Hepatocyte (in vitro differentiated cells): ENCODE measurements at regions not wholly inside any gene's neighbourhood (a gene's known extent, or its start where the extent isn't known, plus 50 kb on each side); places are given as distances from the start of the nearest gene placed in this dataset.

ENCODE experiments used
- DNase-seq: peaks from one replicate; pipeline ENCODE4 v3.0.0-alpha.2; 2016; ENCODE audit warnings: low spot score
- H2AFZ ChIP-seq: fragments of 200-600 bp; sonication (generic); 2 replicates; pipeline ENCODE4 v1.6.0; 2016; ENCODE audit warnings: antibody characterized with exemption, mild to moderate bottlenecking
- H3K27ac ChIP-seq: fragments of 200-600 bp; sonication (generic); 2 replicates; pipeline ENCODE4 v1.5.1; 2016; ENCODE audit warnings: mild to moderate bottlenecking
- H3K27me3 ChIP-seq: fragments of 200-600 bp; sonication (generic); 2 replicates; pipeline ENCODE4 v1.6.1; 2016
- H3K36me3 ChIP-seq: fragments of 200-600 bp; sonication (generic); replicated peaks from 2 replicates; pipeline ENCODE4 v1.5.1; 2016; ENCODE audit warnings: low read depth; ENCODE audit not compliant: insufficient read depth
- H3K4me1 ChIP-seq: fragments of 200-600 bp; sonication (generic); 2 replicates; pipeline ENCODE4 v1.5.1; 2016; ENCODE audit warnings: mild to moderate bottlenecking, moderate library complexity; ENCODE audit not compliant: insufficient read depth
- H3K4me2 ChIP-seq: fragments of 200-600 bp; sonication (generic); 2 replicates; pipeline ENCODE4 v1.6.0; 2016
- H3K4me3 ChIP-seq: fragments of 200-600 bp; sonication (generic); 2 replicates; pipeline ENCODE4 v1.5.1; 2016; ENCODE audit warnings: mild to moderate bottlenecking
- H3K79me2 ChIP-seq: fragments of 200-600 bp; sonication (generic); 2 replicates; pipeline ENCODE4 v1.6.0; 2017; ENCODE audit warnings: mild to moderate bottlenecking
- H3K9me2 ChIP-seq: fragments of 200-600 bp; sonication (generic); replicated peaks from 2 replicates; pipeline ENCODE4 v1.6.0; 2017; ENCODE audit warnings: mild to moderate bottlenecking; ENCODE audit not compliant: insufficient read depth
- H3K9me3 ChIP-seq: fragments of 200-600 bp; sonication (generic); 2 replicates; pipeline ENCODE4 v1.5.1; 2016; ENCODE audit warnings: low read depth, mild to moderate bottlenecking
- H4K20me1 ChIP-seq: fragments of 200-600 bp; sonication (generic); 2 replicates; pipeline ENCODE4 v1.6.0; 2016; ENCODE audit warnings: mild to moderate bottlenecking; ENCODE audit not compliant: insufficient read depth, poor library complexity, severe bottlenecking
- EZH2 ChIP-seq: fragments of 200-600 bp; sonication (generic); IDR thresholded peaks from 2 replicates; pipeline ENCODE4 v1.6.1; 2016; ENCODE audit warnings: antibody characterized with exemption, mild to moderate bottlenecking, borderline replicate concordance
- EZH2phosphoT487 ChIP-seq: fragments of 200-600 bp; sonication (generic); IDR thresholded peaks from one replicate; pipeline ENCODE4 v1.6.1; 2018; ENCODE audit warnings: antibody characterized with exemption, mild to moderate bottlenecking, low read depth, moderate library complexity; ENCODE audit not compliant: unreplicated experiment, severe bottlenecking
- WGBS: methylation state at CpG from one replicate; pipeline ENCODE4 v1.1.6; 2016; ENCODE audit warnings: low lambda C conversion rate; ENCODE audit errors: missing lambda C conversion rate; 5-methylcytosine and 5-hydroxymethylcytosine counted together
- TF ChIP-seq, protein P1 (sequence below): fragments of 200-600 bp; sonication (generic); IDR thresholded peaks from 2 replicates; pipeline ENCODE4 v1.5.1; 2016; ENCODE audit warnings: antibody characterized with exemption, mild to moderate bottlenecking; ENCODE audit not compliant: poor library complexity

DNA sequence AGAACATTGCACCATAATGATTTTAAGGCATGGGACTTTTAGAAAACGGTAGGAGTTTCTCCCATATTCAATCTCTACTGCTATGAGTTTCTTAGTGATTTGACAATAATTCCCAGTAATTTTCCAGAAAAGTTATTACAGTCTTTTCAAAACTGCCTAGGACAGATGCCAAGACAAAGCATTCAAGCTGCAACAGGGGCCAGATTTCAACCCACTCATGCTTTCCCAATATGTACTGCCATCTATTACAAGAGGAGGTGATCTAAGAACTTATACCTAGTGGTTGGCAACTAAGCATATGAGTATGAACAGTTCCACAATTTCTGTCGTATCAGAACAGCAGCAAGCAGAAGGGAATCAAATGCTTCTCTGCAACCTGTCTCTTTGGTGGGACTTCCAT, 95.1 kb upstream of the TMED7 start:
- Histone ChIP-seq H4K20me1 (no peaks in the 10 kb centered on the region), H3K9me2 (no peaks in the 10 kb centered on the region), H3K27ac (no peak overlapping the region), H3K79me2 (no peaks in the 10 kb centered on the region), H3K27me3 (no peaks in the 10 kb centered on the region), H3K4me1 (no peaks in the 10 kb centered on the region), H2AFZ (no peak overlapping the region), H3K9me3 (no peaks in the 10 kb centered on the region), H3K4me2 (no peak overlapping the region), H3K36me3 (no peaks in the 10 kb centered on the region), H3K4me3 (no peak overlapping the region)
- DNase-seq = no peak
- TF ChIP-seq EZH2phosphoT487 (no peak), EZH2 (no peak)
- TF ChIP-seq, protein P1, sequence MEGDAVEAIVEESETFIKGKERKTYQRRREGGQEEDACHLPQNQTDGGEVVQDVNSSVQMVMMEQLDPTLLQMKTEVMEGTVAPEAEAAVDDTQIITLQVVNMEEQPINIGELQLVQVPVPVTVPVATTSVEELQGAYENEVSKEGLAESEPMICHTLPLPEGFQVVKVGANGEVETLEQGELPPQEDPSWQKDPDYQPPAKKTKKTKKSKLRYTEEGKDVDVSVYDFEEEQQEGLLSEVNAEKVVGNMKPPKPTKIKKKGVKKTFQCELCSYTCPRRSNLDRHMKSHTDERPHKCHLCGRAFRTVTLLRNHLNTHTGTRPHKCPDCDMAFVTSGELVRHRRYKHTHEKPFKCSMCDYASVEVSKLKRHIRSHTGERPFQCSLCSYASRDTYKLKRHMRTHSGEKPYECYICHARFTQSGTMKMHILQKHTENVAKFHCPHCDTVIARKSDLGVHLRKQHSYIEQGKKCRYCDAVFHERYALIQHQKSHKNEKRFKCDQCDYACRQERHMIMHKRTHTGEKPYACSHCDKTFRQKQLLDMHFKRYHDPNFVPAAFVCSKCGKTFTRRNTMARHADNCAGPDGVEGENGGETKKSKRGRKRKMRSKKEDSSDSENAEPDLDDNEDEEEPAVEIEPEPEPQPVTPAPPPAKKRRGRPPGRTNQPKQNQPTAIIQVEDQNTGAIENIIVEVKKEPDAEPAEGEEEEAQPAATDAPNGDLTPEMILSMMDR = no peak
- WGBS = 94% methylated on average over 2 of the region's 2 CpGs

DNA sequence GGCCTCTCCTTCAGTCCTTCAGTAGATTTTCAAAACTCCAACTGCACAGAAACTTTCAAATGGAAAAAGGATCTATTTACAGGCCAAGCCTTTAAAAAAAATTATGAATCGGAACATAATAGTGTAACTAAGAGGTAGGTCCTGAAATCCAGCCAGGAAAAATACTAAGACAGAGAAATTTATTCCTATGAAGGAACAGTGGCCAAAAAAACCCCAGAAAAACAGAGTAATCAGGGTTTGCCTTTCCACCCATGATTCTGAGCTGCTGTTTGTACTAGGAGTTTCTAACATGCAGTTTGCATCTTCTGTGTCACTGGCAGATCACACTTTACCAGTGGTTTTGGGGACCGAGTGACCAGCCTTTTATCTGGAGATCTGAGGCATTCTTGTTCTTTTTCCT, 93.1 kb upstream of the TMED7 start:
- Histone ChIP-seq H2AFZ (no peak overlapping the region), H3K4me1 (no peaks in the 10 kb centered on the region), H3K36me3 (no peaks in the 10 kb centered on the region), H3K79me2 (no peaks in the 10 kb centered on the region), H4K20me1 (no peaks in the 10 kb centered on the region), H3K9me3 (no peaks in the 10 kb centered on the region), H3K27me3 (no peaks in the 10 kb centered on the region), H3K9me2 (no peaks in the 10 kb centered on the region), H3K27ac (no peak overlapping the region), H3K4me3 (no peak overlapping the region), H3K4me2 (no peak overlapping the region)
- TF ChIP-seq EZH2phosphoT487 (no peak), EZH2 (no peak)
- TF ChIP-seq, protein P1 = no peak
- WGBS = 88% methylated on average over 2 of the region's 2 CpGs
- DNase-seq = no peak

DNA sequence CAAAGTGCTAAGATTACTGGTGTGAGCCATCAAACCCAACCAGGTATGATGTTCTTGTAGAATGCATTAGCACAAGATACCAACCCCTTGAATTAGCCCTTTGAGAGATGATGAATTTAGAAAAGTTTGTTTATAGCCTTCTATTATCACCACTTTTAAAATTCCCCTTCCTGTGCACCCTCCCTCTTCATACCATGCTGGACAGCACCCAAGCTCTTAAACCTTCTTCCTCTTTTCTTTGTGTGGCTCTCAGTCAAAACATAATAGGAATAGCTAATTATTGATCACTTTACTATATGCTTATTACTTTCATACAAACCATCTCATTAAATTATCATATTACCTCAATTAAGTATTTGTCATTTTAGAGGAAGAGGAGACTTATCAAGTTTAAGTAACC, 87.6 kb upstream of the TMED7 start:
- DNase-seq = no peak
- no peak overlapping the region for H3K4me3 ChIP-seq
- TF ChIP-seq EZH2phosphoT487 = no peak
- TF ChIP-seq EZH2 = no peak
- TF ChIP-seq, protein P1 = no peak
- no peaks in the 10 kb centered on the region for H3K9me2 ChIP-seq
- no peaks in the 10 kb centered on the region for H3K36me3 ChIP-seq
- no peaks in the 10 kb centered on the region for H3K79me2 ChIP-seq
- H3K4me2 ChIP-seq = no peak overlapping the region
- H2AFZ ChIP-seq = no peak overlapping the region
- no peaks in the 10 kb centered on the region for H3K27me3 ChIP-seq
- no peaks in the 10 kb centered on the region for H3K9me3 ChIP-seq
- H4K20me1 ChIP-seq = no peaks in the 10 kb centered on the region
- no peaks in the 10 kb centered on the region for H3K4me1 ChIP-seq
- H3K27ac ChIP-seq = no peak overlapping the region

DNA sequence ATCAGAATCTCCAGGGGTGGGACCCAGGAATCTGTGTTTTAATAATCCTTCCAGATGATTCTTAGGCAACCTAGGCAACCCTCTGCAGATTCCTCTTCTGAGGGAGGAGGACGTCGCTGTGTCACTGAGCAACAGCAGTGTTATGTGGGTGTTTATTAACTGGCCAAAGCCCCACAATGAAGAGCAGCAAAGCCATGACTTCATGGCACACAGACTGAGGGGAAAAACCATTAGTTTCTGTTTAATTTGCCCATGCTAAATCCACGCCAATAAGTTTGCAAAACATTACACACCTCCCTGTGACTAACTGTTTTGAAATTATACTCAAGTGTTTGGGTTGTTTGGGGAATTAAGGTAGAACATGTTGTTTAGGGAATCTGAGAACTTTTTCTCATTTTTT, 83.7 kb upstream of the TMED7 start:
- DNase-seq = peak; percentile 14
- Histone ChIP-seq H3K4me2 (no peak overlapping the region), H3K27ac (peak overlapping the region; percentile 5), H3K9me2 (no peaks in the 10 kb centered on the region), H3K79me2 (no peaks in the 10 kb centered on the region), H3K9me3 (no peaks in the 10 kb centered on the region), H3K36me3 (no peaks in the 10 kb centered on the region), H3K27me3 (no peaks in the 10 kb centered on the region), H4K20me1 (no peaks in the 10 kb centered on the region), H3K4me1 (no peaks in the 10 kb centered on the region), H3K4me3 (no peak overlapping the region), H2AFZ (no peak overlapping the region)
- 73% methylated on average over 3 of the region's 3 CpGs for WGBS
- TF ChIP-seq EZH2 (no peak), EZH2phosphoT487 (no peak)
- TF ChIP-seq, protein P1 = no peak
